ENCODE measurements at regions not wholly inside any gene's neighbourhood (a gene's known extent, or its start where the extent isn't known, plus 50 kb on each side); places are given as distances from the start of the nearest gene placed in this dataset.

DNA sequence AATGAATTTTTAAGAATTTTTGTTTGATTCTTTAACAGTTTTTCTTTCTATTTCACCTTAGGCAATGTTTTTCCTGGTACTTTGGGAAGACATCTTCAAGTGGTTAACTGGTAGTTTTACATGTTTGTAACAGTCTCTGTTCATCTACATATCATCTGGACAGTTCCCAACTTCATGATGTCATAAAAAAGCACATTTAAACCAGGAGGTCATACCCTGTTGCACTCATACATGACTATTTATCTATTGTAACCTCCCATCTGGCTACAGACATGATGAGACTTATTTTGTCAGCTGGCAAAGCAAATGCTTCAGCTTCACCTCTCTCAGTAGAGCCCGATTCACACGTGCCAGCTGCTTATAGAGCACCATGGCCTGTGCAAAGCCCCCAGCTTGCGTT, 99.8 kb upstream of the YPEL5 start:
- TF ChIP-seq CTCF (IDR thresholded peaks at IDR 0.05) (no peak), POLR2A (IDR thresholded peaks at IDR 0.05) (no peak)

All from tibial nerve (tissue), 3 donors.